H1 (cell line): ENCODE measurements at regions not wholly inside any gene's neighbourhood (a gene's known extent, or its start where the extent isn't known, plus 50 kb on each side); places are given as distances from the start of the nearest gene placed in this dataset.

Source experiments
- CTCF ChIA-PET: fragments of 300-600 bp; sonication (Branson Sonifier 250); formaldehyde crosslinking; loops from one replicate; lab custom pipeline; 2021; ENCODE audit not compliant: partially characterized antibody; lab: Charles Lee
- POLR2A ChIA-PET: fragments of 300-600 bp; sonication (Branson Sonifier 250); formaldehyde crosslinking; loops from one replicate; lab custom pipeline; 2021; ENCODE audit warnings: inconsistent platforms; ENCODE audit not compliant: partially characterized antibody; lab: Charles Lee
- DNase-seq, 2 experiments: peaks; one replicate each; pipeline versions ENCODE4 v3.0.0 to v3.0.0-alpha.2; 2010 to 2022; ENCODE audit warnings: low spot score in 2 of 2, low read depth in 1 of 2, mixed read lengths in 1 of 2
- FAIRE-seq: peaks from 2 replicates; lab custom pipeline; 2011; peaks lifted over from hg19 to GRCh38; lab: Jason Lieb, UNC
- H2AFZ ChIP-seq: 2 replicates; pipeline ENCODE4 v1.8.1; 2012; ENCODE audit warnings: low read length, inconsistent platforms
- H2AK5ac ChIP-seq: 2 replicates; pipeline ENCODE4 v1.6.1; 2013; ENCODE audit warnings: low read depth, low read length
- H2BK120ac ChIP-seq: replicated peaks from 2 replicates; pipeline ENCODE3; 2013; ENCODE audit warnings: low read depth, low read length, inconsistent platforms
- H2BK12ac ChIP-seq: 2 replicates; pipeline ENCODE4 v1.6.1; 2013; ENCODE audit warnings: low read depth, low read length
- H2BK15ac ChIP-seq: 2 replicates; pipeline ENCODE4 v1.6.1; 2013; ENCODE audit warnings: low read length
- H2BK20ac ChIP-seq: 2 replicates; pipeline ENCODE4 v1.6.1; 2013; ENCODE audit warnings: low read length
- H2BK5ac ChIP-seq: 2 replicates; pipeline ENCODE4 v1.6.1; 2013; ENCODE audit warnings: low read depth, low read length
- H3K14ac ChIP-seq: 2 replicates; pipeline ENCODE4 v1.6.1; 2013; ENCODE audit warnings: inconsistent platforms; ENCODE audit not compliant: insufficient read length
- H3K18ac ChIP-seq: 2 replicates; pipeline ENCODE4 v1.6.1; 2013; ENCODE audit warnings: low read length; ENCODE audit errors: extremely low read depth
- H3K23ac ChIP-seq: 2 replicates; pipeline ENCODE4 v1.6.1; 2013; ENCODE audit warnings: inconsistent platforms; ENCODE audit not compliant: insufficient read length
- H3K23me2 ChIP-seq: 2 replicates; pipeline ENCODE4 v1.6.1; 2013; ENCODE audit warnings: low read depth, low read length
- H3K27ac ChIP-seq: 2 replicates; pipeline ENCODE4 v1.6.1; 2011; ENCODE audit warnings: low read depth, low read length, inconsistent platforms
- H3K27me3 ChIP-seq, 4 experiments: replicated peaks in 1 of 4; 1 replicate in 1 of 4; 2 replicates in 3 of 4; pipeline versions ENCODE4 v1.6.1 to v1.8.1; 2011 to 2013; ENCODE audit warnings: low read length in 3 of 4, mild to moderate bottlenecking in 3 of 4, inconsistent platforms in 2 of 4, mixed read lengths in 2 of 4, moderate library complexity in 1 of 4; ENCODE audit not compliant: control insufficient read depth in 3 of 4, insufficient read depth in 3 of 4; ENCODE audit errors: extremely low read depth in 1 of 4
- H3K36me3 ChIP-seq, 4 experiments: 2 replicates each; pipeline versions ENCODE4 v1.6.1 to v1.8.1; 2011 to 2013; ENCODE audit warnings: mild to moderate bottlenecking in 4 of 4, low read length in 3 of 4, moderate library complexity in 2 of 4, control low read depth in 1 of 4, inconsistent platforms in 1 of 4; ENCODE audit not compliant: insufficient read depth in 4 of 4, control insufficient read depth in 2 of 4
- H3K4ac ChIP-seq: replicated peaks from 2 replicates; pipeline ENCODE3; 2013; ENCODE audit warnings: low read length, low read depth, mixed read lengths, inconsistent platforms; ENCODE audit not compliant: insufficient read length
- H3K4me1 ChIP-seq, 4 experiments: replicated peaks in 1 of 4; 1 replicate in 1 of 4; 2 replicates in 3 of 4; pipeline versions ENCODE4 v1.6.1 to v1.8.1; 2011 to 2013; ENCODE audit warnings: low read length in 3 of 4, inconsistent platforms in 2 of 4, mixed read lengths in 1 of 4; ENCODE audit not compliant: insufficient read depth in 4 of 4, control insufficient read depth in 3 of 4
- H3K4me2 ChIP-seq, 2 experiments: 2 replicates each; pipeline versions ENCODE4 v1.6.1 to v1.8.1; 2011 to 2013; ENCODE audit warnings: low read depth in 2 of 2, low read length in 2 of 2, control low read depth in 1 of 2, inconsistent platforms in 1 of 2, mild to moderate bottlenecking in 1 of 2; ENCODE audit not compliant: insufficient read depth in 1 of 2
- H3K4me3 ChIP-seq, 4 experiments: fragments of 200-600, 300-600 bp in 1 of 4; sonication (generic), shearing (Covaris generic), sonication (Bioruptor Twin) in 1 of 4; 2 replicates each; pipeline versions ENCODE4 v1.5.1 to v1.8.1; 2011 to 2016; ENCODE audit warnings: low read length in 4 of 4, low read depth in 3 of 4, control low read depth in 2 of 4, inconsistent platforms in 2 of 4, mild to moderate bottlenecking in 2 of 4, mixed read lengths in 1 of 4, moderate library complexity in 1 of 4; ENCODE audit not compliant: insufficient read depth in 2 of 4; ENCODE audit errors: extremely low read depth in 1 of 4
- H3K56ac ChIP-seq: replicated peaks from 2 replicates; pipeline ENCODE3; 2013; ENCODE audit warnings: low read depth, mild to moderate bottlenecking, mixed read lengths, low read length, inconsistent platforms; ENCODE audit not compliant: insufficient read length
- H3K79me1 ChIP-seq: 2 replicates; pipeline ENCODE4 v1.6.1; 2013; ENCODE audit warnings: low read depth, low read length, control low read depth
- H3K79me2 ChIP-seq, 2 experiments: 2 replicates each; pipeline versions ENCODE4 v1.6.1 to v1.8.1; 2012 to 2013; ENCODE audit warnings: low read length in 2 of 2, mild to moderate bottlenecking in 2 of 2, inconsistent platforms in 1 of 2; ENCODE audit not compliant: insufficient read depth in 2 of 2, control insufficient read depth in 1 of 2
- H3K9ac ChIP-seq, 4 experiments: replicated peaks in 1 of 4; 1 replicate in 1 of 4; 2 replicates in 3 of 4; pipeline versions ENCODE4 v1.6.1 to v1.8.1; 2011 to 2013; ENCODE audit warnings: low read depth in 3 of 4, low read length in 3 of 4, control low read depth in 2 of 4, mild to moderate bottlenecking in 2 of 4, moderate library complexity in 2 of 4, inconsistent platforms in 1 of 4; ENCODE audit errors: extremely low read depth in 1 of 4
- H3K9me3 ChIP-seq, 2 experiments: 2 replicates each; pipeline versions ENCODE4 v1.6.1 to v1.8.1; 2012 to 2013; ENCODE audit warnings: mild to moderate bottlenecking in 2 of 2, moderate library complexity in 2 of 2, control low read depth in 1 of 2, inconsistent platforms in 1 of 2, low read depth in 1 of 2, low read length in 1 of 2, mixed read lengths in 1 of 2; ENCODE audit not compliant: insufficient read depth in 2 of 2
- H4K20me1 ChIP-seq, 2 experiments: replicated peaks in 1 of 2; 2 replicates each; pipeline versions ENCODE3 to v1.8.1; 2011 to 2013; ENCODE audit warnings: inconsistent platforms in 2 of 2, low read length in 2 of 2, mild to moderate bottlenecking in 1 of 2; ENCODE audit not compliant: insufficient read depth in 2 of 2, control insufficient read depth in 1 of 2
- H4K5ac ChIP-seq: 2 replicates; pipeline ENCODE4 v1.6.1; 2013; ENCODE audit warnings: low read length, low read depth, mixed read lengths, inconsistent platforms; ENCODE audit not compliant: insufficient read length
- H4K8ac ChIP-seq: 2 replicates; pipeline ENCODE4 v1.8.0; 2013; ENCODE audit warnings: mild to moderate bottlenecking, moderate library complexity, low read length, inconsistent platforms; ENCODE audit not compliant: insufficient read depth; ENCODE audit errors: extremely low read depth
- H4K91ac ChIP-seq: replicated peaks from 2 replicates; pipeline ENCODE3; 2013; ENCODE audit warnings: low read length, mixed read lengths, inconsistent platforms; ENCODE audit not compliant: insufficient read length
- CHD2 ChIP-seq: IDR thresholded peaks from 2 replicates; pipeline ENCODE4 v1.6.1; 2012; ENCODE audit warnings: low read length, improper control_type of control experiment
- WGBS, 2 experiments: shearing (Covaris generic) in 1 of 2; methylation state at CpG; one replicate each; pipeline versions ENCODE4 v1.1.6 to v1.1.7; 2013 to 2015; ENCODE audit warnings: low lambda C conversion rate in 2 of 2, mixed read lengths in 2 of 2, inconsistent platforms in 1 of 2, low coverage in 1 of 2, missing lambda C conversion rate in 1 of 2; ENCODE audit not compliant: insufficient replicate concordance in 2 of 2, insufficient coverage in 1 of 2, insufficient read length in 1 of 2; ENCODE audit errors: extremely low coverage in 1 of 2, missing lambda C conversion rate in 1 of 2; 5-methylcytosine and 5-hydroxymethylcytosine counted together

GRCh38 chr14:55964821-55965220, 153.4 kb upstream of the PELI2 start:
- POLR2A ChIA-PET, result interaction anchor here (1.0 kb wide), 1 partner anchor 28 kb away, joined by 4 read pairs; no protein-coding TSS in a partner anchor
- no peak overlapping the region for H3K23ac ChIP-seq
- no peak overlapping the region for H3K56ac ChIP-seq
- H2BK15ac ChIP-seq, result no peak overlapping the region
- no peak overlapping the region for H3K14ac ChIP-seq
- no peak overlapping the region for H3K27ac ChIP-seq
- no peaks in the 10 kb centered on the region for H3K9me3 ChIP-seq
- H3K18ac ChIP-seq, result no peak overlapping the region
- DNase-seq, result no peak
- no peaks in the 10 kb centered on the region for H3K36me3 ChIP-seq
- H3K9ac ChIP-seq, result no peak overlapping the region
- no peak overlapping the region for H2AK5ac ChIP-seq
- no peaks in the 10 kb centered on the region for H3K79me2 ChIP-seq
- no peaks in the 10 kb centered on the region; a peak in 1 of 7 replicates for H3K27me3 ChIP-seq
- no peaks in the 10 kb centered on the region for H3K23me2 ChIP-seq
- H3K4ac ChIP-seq, result no peak overlapping the region
- H4K5ac ChIP-seq, result no peak overlapping the region
- FAIRE-seq, result no peak
- no peak overlapping the region for H2BK120ac ChIP-seq
- H3K4me1 ChIP-seq, result peaks cover 0 to 3% (median 0%) of the 10 kb centered on the region in 4 experiments; a peak in 1 of 7 replicates
- no peak overlapping the region for H2BK12ac ChIP-seq
- no peaks in the 10 kb centered on the region for H3K79me1 ChIP-seq
- CTCF ChIA-PET, result interaction anchor here (0.7 to 1.1 kb wide), 2 partner anchors 37 to 100 kb away, joined by 3 to 4 read pairs; no protein-coding TSS in a partner anchor
- no peak overlapping the region for H3K4me3 ChIP-seq
- H2BK5ac ChIP-seq, result no peak overlapping the region
- 91% methylated on average over 3 of the region's 3 CpGs; no CpG with 5 or more reads in 1 of the 2 experiments for WGBS, 2 experiments
- H4K91ac ChIP-seq, result no peak overlapping the region
- no peaks in the 10 kb centered on the region for H4K20me1 ChIP-seq
- no peak overlapping the region for H3K4me2 ChIP-seq
- H4K8ac ChIP-seq, result no peak overlapping the region
- H2BK20ac ChIP-seq, result no peak overlapping the region
- H2AFZ ChIP-seq, result no peak overlapping the region
- no peak for TF ChIP-seq CHD2
